GM18508 (cell line): ENCODE measurements at regions not wholly inside any gene's neighbourhood (a gene's known extent, or its start where the extent isn't known, plus 50 kb on each side); places are given as distances from the start of the nearest gene placed in this dataset.

Source experiments
- ATAC-seq: cut with Tn5 transposase; IDR thresholded peaks from one replicate; pipeline ENCODE4 v1.9.1; 2021; ENCODE audit warnings: moderate number of reproducible peaks; ENCODE audit not compliant: insufficient read depth, unreplicated experiment

DNA sequence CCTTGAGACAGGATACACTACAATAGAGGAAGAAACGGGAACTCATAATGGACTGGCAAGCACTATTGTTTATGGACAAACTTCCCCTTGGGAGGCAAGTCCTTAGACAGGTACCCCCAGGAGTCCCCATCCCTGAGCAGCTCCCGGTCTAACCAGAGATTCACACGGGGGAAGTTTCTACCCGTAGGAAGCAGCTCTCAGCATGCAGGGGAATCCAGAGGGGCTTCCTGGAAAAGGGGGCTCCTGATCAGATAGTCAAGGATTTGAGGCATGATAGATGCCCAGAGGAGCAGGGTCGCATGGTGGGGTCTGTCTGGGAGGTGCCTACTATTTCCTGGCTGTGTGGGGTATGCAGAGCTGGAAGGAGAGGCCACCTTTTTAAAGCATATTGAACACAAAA, 282.4 kb upstream of the RTL1 start:
- no peak for ATAC-seq

DNA sequence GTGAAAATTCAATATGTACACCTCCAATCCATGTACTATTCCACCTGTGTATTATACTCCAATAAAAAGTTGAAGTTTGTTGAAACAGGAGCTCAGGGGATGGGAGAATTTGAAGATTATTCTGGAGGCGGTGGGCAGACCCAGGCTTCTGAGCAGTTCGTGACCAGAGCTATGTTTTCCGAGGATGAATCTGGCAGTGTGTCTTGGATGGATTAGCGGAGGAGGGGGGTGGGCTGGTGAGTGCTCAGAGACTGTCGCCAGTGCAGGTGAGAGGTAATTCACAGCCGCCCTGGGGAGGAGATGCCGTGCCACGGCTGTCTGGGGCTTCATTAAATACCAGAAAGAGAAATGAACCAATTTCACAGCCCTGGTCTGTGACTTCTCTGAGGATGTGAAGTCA, 283.0 kb upstream of the RTL1 start:
- no peak for ATAC-seq

DNA sequence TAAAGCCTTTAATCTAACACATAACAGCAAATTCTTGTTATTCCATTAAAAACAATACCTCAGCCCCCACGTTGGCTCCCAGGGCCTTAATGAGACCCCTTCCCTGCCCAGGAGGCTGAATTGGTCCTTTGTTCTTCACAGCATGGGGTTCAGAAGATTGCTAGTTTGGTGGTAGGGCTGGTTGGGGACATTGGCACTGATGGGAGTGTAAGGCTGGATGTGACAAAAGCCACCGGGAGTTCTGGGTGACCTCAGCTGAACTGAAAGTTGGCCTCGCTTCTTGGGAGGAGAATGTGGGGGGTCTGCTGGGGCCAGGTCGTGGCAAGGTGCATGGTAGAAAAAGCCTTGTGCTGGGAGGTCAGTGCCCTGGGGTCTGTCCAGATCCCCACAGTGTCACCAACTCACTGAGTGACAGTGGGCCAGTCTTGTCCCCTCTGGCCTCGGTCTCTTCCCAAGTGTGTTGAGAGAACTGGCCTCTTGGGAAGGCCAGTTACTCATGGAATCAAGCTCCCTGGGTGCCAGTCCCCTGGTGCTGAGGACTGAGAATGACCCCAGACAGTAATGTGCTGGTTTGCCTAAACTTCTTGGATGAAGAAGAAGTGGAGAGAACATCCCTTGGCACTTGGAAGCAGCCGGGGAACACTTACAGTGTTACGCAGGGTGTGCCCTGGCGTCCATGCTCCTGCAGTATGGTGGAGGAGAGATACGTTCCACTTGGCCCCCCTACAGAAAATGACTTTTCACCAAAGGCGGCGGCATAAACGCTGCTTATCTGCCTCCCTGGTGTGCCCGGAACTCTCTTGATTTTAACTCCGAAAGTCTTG, 283.7 kb upstream of the RTL1 start:
- ATAC-seq: no peak

DNA sequence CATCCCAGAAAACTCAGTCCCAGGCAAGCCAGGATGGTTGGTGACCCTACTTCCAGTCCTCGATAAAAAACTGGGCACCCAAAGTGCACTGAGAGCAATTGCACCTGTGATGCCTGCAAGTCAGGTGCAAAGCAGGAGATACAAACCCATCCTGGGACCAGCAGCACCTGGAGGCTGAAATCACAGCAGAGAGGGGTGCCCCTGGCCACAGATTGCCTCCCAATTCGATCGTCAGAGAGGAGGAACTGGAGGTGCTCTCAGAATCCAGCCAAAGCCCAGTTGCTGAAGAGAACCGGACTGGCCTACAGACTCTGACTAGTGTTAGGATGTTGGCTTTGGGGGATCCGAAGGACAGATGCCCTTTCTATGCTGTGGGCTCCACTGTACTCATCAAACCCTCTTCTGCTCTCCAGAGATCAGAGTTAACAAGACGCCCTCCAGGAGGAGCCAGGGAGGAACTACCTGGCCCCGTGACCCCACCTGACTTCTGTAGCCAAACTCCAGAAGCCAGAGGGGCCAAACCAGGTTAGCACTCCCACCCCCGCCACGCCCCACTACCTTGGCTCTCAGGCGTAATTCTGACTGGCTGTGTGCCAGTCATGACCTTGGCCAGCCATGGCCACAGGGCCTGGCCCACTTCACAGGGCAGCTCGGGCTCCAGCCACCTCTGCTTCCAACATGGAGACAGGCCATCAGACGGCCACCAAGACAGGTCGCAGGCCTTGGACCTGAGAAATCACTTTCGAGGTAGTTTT, 284.5 kb upstream of the RTL1 start:
- no peak for ATAC-seq

DNA sequence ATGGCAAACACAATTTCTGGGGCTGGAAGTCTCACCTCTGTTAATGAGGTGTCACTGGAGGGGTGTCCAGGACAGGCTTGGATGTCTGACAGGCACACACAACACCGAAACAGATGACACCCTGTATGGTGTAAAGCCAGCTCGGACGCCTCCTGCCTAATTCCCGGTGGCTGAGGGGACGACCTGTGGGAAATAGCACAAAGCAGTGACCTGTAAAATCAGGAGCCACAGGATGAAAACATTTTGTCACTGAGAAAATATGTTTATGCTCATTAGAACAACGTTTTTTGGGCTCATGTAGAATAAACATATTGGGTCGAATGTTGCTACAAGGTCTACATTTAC, 285.0 kb upstream of the RTL1 start:
- ATAC-seq: no peak

DNA sequence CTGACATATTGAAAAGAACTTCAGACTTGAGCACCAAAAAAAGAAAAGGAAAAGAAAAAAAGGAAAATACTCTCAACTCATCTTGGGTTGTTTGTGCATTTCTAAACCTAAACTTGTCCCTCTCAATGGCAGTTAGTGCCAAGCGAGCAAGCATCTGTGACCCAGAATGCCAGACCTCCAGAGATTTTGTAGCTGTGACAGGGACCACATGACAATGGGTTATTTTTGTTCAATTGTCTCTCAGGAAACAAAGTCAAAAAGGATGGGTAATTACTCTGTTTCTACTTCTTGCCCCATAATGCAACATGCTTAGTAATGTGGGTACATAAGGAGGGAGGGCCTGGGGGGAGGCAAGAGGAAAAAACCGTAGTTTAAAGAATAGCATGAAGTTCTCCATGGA, 285.7 kb upstream of the RTL1 start:
- no peak for ATAC-seq

DNA sequence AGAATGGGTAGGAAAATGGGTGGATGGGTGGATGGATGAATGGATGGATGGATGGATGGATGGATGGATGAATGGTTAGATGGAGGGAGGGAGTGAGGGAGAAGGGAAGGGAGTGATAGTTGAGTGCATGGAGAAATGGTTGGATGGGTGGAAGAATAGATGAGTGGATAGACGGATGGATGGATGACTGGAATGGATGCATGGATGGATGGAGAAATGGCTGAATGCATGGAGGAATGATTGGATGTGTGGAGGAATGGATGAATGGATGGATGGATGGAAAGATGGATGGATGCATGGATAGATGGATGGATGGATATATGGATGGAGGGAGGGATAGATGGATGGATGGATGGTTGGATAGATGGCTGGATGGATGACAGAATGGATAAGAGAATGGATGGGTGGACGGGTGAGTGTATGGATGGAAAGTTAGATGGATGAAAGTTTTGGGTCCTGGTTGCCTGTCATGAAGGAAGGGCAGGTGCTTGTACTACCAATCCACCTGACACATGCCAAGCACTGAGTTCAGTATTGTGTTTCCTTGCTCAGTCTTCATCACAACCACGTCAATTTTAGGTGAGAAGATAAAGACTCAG, 286.5 kb upstream of the RTL1 start:
- ATAC-seq: no peak

DNA sequence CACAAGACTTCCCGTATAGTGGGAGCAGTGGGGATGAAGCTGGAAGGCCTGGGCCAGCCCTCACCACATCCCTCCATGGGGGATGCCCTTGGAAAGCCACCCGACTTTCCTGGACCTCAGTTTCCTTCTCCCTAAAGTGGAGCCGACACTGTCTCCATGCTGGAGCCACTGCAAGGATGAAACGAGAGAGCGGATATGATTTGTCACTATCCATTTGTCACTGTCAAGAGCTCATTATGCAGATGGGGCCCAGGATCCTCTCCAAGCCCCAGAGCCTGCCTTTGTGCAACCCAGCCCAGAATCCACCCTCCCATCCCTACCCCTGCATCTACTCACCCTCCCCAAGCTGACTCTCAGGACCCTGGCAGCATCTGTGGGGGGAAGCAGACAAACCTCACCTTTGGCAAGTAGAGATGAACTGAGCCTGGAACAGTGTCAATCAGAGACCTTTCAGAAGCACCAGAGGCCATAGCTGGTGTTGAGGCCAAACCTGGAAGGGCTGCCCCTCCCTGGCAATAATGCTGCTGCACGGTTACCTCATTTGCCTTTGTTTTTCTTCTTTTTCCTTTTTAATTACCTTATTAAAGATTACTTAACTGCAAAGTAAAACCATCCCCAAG, 287.7 kb upstream of the RTL1 start:
- no peak for ATAC-seq

DNA sequence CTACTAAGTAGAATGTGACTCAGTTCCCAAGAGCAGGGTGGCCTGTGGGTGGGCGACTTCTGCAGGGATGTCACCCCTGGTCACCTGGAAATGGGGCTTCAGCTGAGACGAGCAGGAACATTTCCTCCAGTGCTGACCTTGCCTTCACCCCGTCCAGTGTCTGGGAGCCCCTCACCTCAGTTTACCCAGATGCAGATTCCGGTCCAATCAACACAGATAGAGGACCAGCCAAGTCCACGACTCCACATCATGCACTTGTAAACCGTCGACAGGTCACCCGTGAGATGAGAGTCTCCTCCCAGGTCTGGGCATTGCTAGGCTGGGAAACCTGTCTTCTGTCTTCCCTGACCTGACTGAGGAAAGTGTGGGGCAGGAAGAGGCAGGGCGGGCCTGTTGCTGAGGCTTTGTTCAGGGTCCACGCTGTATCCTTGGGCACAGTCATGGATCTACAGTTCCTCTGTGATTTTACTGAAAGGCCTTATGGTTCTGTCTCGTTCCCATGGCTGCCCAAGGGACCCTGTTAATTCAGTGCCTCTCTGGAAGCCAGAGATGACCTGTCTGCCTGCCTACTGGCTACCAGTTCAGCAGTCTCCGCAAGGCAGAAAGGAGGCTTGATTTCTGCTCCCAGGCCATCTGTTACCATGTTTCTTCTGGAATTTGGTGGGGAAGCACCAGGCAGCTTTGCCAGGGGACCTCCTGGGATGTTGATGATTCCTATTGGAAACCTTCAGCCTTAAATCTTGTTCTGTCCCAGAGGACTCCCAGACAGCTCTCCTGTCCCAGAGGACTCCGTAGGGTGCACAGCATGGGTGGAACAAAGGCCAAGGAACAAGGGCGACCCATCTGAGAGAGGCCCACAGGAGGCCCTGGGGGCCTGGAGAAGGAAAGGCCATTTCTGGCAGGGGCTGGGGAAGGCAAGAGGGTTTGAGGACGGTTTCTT, 288.5 kb upstream of the RTL1 start:
- ATAC-seq: no peak

DNA sequence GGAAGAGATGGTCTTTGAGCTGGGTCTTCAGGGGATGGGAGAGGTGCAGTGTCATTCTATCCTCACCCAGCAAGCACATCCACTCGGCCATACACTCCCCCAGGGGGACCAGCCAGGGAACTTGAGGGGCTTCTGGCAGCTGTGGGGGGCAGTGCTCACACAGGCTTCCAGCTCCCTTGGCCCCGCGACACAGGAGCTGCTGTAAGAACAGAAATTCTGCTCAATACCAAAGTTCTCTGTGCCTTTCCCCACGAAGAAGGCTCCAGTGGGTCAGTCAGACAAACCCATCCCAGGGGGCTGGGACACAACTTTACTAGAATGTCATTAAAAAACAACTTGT, 289.1 kb upstream of the RTL1 start:
- no peak for ATAC-seq

DNA sequence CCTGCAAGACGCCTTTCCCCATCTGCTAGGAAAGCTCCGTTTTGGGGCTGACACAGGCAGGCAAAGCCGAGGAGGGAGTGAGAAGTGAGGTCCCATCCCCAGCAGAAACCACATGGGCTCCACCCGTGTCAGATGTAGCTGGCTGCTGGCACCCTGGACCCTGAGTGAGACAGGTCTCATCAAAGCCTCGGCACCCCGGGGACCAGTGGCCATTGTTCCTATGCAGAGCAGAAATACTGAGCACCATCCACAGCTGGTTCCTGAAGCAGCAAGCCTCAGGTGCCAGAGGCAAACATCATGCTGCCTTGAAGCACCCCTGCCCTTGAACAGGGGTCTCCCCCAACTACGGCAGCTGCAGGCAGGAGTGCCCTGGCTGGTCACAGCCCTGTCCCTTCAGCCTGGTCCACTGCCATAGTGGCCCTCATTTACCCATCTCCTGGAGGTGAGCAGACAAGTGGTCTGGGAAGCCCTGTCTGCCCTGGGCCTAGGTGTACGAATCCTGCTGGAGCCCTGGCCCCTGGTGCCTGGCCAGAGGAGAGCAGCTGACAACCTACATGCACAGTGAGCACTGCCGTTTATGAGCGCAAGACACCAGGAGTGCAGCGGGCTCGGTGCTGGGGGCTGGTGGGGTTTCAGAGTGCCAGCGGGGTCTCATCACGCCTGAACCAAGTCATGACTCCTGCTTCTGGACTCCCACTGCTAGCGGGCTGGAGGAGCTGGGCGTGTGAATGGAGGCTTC, 289.8 kb upstream of the RTL1 start:
- ATAC-seq: no peak

DNA sequence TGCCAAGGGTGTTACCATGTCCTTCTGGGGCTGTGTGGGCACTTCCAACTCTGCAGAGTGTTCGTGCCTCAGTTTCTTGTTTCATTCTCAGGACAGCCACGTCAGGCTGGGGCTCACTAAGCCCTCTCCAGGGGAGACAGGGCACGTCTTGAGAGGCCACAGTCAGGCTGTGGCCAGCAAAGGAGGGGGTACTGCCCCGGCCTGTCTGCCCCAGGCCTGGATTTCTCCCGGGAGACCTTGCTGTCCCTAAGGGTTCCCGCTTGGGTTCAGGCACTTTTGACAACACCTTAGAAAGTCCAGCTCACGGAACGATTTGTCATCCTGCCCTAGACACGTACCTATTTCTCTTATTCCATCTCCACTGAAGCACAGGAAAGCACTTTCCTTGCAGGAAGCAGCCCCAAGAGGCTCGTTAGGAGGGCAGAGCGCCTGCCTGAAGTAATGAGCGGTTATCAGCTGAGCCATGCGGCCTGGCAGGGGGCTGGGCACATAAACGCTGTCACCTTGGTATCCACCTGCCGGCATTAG, 290.4 kb upstream of the RTL1 start:
- no peak for ATAC-seq

DNA sequence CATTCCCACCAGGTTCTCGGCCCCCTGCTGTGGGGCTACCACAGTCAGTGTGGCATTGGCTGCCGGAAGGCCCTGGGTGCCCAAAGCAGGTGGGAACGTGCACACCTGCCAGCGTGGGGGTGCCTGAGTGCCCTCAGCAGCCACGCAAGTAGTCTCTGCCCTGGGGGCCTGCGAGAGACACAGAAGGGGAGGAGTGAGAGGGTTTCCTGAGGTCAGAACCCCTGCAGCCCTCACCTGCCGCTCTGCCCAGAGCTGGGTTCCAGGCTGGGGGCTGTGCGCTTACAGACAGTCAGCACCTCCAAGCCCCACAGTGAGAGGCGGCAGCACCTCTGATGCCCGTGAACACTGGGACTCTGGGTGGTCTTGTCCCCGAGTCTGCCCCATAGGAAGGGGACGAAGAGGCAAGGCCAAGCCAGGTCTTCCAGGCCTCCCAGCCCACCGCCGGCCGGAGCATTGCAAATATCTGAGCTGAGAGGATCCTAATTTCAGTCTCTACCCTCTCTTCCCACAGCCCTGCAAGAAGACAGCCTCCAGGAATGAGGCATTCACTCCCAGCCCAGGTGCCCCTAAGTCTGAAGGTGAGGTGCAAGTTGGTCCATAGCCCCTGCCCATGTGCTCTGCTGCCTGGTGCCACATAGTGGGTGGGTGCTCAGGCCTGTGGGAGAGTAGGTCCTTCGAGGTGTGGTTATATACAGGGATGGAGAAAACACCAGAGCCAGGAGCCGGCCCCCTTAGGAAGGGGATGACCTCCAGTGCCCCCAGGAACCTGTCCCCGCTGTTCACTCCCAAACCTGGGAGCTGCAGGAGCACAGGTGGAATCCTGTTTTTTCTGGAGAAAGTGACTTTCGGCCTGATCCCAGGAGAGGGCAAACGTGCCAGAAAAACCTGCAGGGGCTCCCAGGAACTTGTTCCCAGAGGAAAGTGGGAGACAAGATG, 291.1 kb upstream of the RTL1 start:
- ATAC-seq: no peak

DNA sequence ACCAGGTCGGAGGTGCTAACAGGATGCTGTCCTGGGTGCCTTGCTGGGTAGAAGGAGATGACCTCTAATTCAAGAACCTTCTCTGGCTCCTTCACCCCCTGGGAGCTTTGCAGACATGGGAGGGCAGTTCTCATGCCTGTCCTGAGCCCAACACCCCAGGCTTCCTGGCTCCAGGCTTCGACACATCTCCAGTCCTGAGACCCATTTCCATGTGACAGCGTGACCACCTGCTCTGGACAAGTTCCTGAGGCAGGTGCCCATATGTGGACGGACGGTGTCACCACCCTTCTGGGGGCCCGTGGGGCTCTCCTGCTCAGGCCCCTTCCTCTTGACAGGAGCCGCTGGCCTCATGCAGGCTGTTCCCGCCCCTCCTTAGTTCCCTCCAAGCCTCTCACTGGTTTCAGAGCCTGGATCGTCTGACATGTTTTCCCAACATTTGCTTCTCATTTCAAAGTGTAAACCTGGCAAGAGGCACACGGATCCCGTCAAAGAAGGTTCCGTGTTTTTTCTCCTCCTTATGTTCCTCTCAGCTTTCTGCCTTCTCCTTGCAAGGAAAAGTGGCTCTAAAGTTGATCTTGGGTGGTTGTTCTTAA, 291.9 kb upstream of the RTL1 start:
- ATAC-seq: no peak

DNA sequence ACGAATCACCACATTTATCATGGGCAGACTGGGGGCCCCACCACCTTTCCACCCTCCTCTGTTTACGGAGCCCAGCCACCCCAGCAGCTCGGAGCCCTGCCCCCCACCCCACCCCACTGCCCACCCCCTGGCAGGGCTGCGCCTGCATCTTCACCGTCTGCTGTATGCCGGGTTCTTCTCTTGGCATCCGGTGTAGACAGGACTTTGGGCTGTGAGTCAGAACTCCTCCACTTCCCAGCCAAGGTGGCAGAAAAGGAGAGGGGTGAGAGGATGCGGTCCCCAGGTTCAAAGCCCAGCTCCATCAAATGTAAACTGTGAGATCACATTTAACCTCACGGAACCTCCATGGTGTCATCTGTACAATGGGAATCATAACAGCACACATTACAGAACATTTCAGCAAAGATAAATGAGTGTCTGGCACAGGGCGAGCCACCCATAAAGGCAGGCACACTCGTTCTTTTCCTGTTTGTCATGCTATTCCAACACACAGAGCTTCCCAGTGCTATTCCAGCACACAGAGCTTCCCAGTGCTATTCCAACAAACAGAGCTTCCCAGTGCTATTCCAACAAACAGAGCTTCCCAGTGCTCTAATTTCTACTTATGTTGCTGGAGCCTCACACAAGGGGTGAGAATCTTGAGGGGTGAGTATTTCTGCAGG, 292.7 kb upstream of the RTL1 start:
- no peak for ATAC-seq

DNA sequence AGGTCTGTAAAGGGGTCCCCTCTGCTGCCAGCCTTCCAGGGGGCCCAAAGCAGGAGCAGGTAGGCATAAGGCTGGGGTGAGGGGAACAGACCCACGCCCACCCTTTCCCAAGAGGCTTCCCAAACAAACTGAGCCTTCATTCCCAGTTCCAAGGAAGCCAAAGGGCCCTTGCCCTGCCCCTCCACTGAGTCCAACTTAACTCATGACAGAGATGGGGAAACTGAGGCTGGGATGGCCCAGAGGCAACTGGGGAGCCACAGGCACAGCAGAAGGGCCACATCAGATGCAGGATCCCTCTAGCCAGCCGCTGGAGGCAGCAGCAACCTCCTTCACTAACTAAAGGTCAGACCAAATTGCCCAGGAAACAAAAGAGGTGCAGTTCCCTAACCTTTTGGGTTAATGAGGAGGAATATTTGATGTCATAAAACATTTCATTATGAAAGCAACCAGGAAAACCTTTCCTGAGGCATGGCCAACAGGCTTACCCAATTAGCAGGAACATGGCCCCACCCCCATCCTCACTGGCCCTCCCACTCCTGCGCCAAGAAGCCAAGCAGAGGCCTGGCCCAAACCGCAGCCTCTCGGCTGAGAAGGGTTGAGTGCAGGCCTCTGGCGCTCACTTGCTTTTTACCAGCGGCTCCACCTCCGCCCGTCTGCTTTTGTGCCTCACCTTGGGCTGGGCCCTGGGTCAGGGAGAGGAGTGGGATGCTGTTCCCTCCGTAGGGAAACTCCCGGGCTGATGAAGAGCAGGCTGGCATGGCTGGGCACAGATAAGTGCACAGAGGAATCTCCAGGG, 293.5 kb upstream of the RTL1 start:
- ATAC-seq: no peak
